HG02798 (cell line): ENCODE measurements at regions not wholly inside any gene's neighbourhood (a gene's known extent, or its start where the extent isn't known, plus 50 kb on each side); places are given as distances from the start of the nearest gene placed in this dataset.
"Not testable (repeated sequence)": the region's sequence is repeated elsewhere in the genome, so short reads cannot be mapped to it uniquely, and the experiment has no call there.

ENCODE experiments used
- ATAC-seq: cut with Tn5 transposase; IDR thresholded peaks from one replicate; pipeline ENCODE4 v1.9.1; 2021; ENCODE audit warnings: mild to moderate bottlenecking; ENCODE audit not compliant: unreplicated experiment, poor library complexity

- no peak for ATAC-seq
Measured at GRCh38 chr1:29933067-29933466, 696.7 kb downstream of the PTPRU start.

DNA sequence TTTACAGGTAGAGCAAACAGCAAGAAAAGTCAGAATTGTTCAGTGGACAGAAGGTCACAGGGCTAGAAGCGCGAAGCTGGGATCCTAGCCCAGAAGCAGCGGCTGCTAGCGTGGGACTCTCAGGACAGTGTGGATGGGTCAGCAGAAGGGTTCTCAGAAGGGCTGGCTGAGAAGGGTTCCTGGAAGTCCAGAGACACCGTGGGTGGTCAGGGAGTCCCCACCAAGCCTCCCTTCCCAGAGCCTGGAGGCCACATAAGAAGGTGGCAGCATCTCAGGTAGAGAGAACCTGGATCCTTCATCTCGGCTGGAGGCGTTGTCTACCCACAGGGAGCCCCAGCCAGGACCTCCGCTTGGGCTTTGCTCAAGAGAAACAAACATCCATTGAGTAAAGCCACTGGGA lies 696.3 kb downstream of the PTPRU start:
- no peak for ATAC-seq

- ATAC-seq = no peak
Measured at GRCh38 chr1:29931477-29932175, 695.3 kb downstream of the PTPRU start.

DNA sequence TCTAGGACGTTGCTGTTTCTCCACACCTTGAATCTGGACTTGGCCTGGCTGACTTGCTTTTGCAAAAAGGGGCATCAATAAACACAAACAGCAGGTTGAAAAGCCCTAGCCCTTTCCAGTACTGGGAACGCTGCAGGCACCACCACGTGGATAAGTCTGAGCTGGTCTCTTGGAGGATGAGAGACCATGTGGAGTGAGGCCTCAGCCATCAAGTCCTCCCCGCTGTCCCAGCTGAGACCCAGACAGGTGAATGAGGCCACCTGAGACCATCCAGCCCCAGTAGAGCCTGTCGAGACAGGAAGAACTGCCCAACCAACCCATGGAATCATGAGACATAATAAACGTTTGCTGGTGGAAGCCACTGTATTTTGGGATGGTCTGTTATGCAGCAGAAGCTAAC lies 688.7 kb downstream of the PTPRU start:
- no peak for ATAC-seq

DNA sequence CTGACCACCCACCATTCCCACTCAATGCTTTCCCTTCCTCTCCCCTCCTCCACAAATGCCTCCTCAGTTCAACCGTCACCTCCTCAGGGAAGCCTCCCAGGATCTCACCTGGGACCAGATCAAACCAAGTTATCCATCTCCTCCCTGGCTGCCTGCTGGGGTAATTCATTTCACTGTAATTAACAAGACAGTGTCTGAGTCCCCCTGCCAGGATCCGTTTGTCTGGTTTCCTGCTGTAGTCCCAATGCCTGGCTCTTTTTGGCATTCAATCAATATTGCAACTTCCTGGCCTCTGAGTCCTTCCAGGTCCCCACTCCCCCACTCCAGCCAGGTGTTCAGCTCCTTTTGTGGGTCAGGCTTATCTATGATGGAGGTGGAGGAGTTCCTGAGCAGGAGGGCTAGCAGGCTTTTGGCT lies 687.7 kb downstream of the PTPRU start:
- no peak for ATAC-seq

DNA sequence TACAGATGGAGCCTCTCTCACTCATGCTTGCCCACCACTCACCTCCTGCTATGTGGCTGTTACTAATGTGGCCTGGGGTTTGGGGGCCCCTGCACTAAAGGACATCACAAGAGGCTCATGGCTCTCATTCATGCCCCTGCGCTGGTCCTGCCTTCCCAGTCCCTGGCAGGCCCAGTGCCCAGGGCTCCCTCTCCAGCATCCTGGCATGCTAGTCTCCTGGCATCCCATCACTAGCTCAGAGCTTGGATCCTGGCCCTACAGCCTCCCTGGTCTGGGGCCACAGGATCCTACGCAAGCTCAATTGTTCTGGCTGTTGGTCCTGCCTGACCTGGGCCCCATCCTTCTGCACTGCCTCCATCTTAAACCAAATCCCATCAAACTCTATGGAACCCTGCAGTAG lies 685.4 kb downstream of the PTPRU start:
- no peak for ATAC-seq

- no peak for ATAC-seq
Measured at GRCh38 chr1:29920784-29921183, 684.5 kb downstream of the PTPRU start.

DNA sequence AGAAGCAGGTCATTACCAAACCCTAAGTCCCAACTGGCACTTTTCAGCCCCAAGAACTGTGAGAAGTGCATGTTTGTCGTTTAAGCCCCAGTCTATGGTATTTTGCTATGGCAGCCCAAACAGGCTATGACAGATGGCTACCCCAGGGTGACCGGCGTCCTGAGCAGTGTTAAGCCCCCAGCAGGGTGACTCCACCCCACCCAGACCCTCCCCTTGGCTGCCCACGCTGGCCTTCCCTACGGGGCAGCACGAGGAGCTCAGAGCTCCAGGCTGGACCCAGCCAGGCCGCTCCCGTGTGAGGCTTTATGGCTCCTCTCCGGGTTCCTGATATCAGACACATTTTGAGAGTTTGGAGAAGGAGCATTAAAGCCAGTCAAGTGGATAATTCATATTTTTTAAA lies 684.0 kb downstream of the PTPRU start:
- ATAC-seq = no peak

DNA sequence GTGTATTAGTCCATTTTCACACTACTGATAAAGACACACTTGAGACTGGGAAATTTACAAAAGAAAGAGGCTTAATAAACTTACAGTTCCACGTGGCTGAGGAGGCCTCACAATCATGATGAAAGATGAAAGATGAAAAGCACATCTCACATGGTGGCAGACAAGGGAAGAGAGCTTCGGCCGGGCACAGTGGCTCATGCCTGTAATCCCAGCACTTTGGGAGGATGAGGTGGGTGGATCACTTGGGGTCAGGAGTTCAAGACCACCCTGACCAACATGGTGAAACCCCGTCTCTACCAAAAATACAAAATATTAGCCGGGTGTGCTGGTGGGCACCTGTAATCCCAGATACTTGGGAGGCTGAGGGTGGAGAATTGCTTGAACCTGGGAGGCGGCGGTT lies 682.7 kb downstream of the PTPRU start:
- ATAC-seq = not testable (repeated sequence)

DNA sequence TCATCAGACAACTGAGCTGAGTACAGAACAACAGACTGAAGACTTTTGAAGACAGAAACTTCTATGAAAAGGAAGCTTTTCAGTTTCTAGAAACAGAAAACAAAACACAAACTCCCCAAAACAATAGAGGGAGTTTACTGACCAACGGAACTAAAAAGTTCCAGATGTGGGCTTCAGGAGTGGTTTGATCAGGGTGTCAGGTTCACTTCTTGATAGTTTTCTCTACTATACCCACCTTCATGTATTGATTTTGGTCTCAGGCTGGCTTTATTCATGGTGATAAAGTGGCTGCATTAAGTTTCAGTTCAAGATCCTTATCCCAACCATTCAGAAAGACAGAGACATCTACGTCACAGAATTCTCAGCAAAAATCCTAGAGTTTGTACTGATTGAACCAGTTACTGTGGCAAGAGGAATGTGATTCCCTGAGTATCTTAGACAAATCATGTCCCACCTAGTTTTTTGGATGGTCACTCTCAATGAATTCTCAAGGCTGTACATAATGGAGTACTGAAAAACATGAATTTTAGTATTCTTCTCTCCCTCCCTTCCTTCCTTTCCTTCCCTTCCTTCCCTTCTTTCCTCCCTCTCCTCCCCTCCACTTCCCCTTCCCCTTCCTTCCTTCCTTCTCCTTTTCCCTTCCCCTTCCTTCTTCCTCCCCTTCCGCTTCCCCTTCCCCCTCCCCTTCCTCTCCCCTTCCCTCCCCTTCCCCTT lies 680.5 kb downstream of the PTPRU start:
- ATAC-seq = no peak

GRCh38 chr1:29914936-29915335 lies 678.6 kb downstream of the PTPRU start:
- ATAC-seq = no peak

- ATAC-seq = no peak
Measured at GRCh38 chr1:29912425-29912824, 676.1 kb downstream of the PTPRU start.

GRCh38 chr1:29909962-29910361 lies 673.6 kb downstream of the PTPRU start:
- no peak for ATAC-seq

GRCh38 chr1:29907596-29907995 lies 671.3 kb downstream of the PTPRU start:
- no peak for ATAC-seq

- no peak for ATAC-seq
Measured at GRCh38 chr1:29906927-29907326, 670.6 kb downstream of the PTPRU start.

GRCh38 chr1:29903548-29904166 lies 667.3 kb downstream of the PTPRU start:
- no peak for ATAC-seq

- no peak for ATAC-seq
Measured at GRCh38 chr1:29901624-29902325, 665.5 kb downstream of the PTPRU start.

DNA sequence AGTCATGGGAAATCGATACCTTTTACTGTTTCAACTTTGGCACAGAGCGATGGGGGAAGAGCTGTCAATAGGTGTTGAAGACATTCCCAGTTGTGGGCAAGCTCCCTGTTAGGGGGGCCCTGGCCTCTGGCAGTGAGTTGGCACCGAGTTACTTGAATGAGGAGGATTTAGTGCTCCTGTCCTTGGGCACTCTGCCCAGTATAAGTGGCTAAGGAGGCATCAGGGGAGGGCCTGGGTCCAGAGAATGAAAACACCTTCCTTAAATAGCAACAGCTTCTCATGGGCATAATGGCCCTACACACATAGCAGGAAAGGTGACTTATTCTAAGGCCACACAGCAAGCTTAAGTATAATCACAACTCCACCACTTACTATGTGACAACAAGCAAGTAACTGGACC lies 664.4 kb downstream of the PTPRU start:
- ATAC-seq = no peak

GRCh38 chr1:29900104-29900679 lies 663.9 kb downstream of the PTPRU start:
- no peak for ATAC-seq

- ATAC-seq = no peak
Measured at GRCh38 chr1:29896791-29897714, 660.7 kb downstream of the PTPRU start.
